Jurkat, Clone E6-1 (cell line): ENCODE measurements at regions not wholly inside any gene's neighbourhood (a gene's known extent, or its start where the extent isn't known, plus 50 kb on each side); places are given as distances from the start of the nearest gene placed in this dataset.

Experiments used
- DNase-seq: peaks from one replicate; pipeline ENCODE4 v3.0.0-alpha.2; 2011; ENCODE audit warnings: low read depth, low spot score
- H3K4me3 ChIP-seq: 2 replicates; pipeline ENCODE4 v1.5.1; 2011; ENCODE audit warnings: mild to moderate bottlenecking, low read length, control low read depth, moderate library complexity

- H3K4me3 ChIP-seq: no peak overlapping the region
- no peak for DNase-seq
Measured at GRCh38 chr13:39847336-39847735, 191.9 kb downstream of the COG6 start.

- no peak overlapping the region for H3K4me3 ChIP-seq
Measured at GRCh38 chr13:39855236-39855635, 199.8 kb downstream of the COG6 start.

GRCh38 chr13:39856714-39857113 lies 201.3 kb downstream of the COG6 start:
- H3K4me3 ChIP-seq: no peak overlapping the region
- no peak for DNase-seq

More at GRCh38 chr13:39855236-39855635, 199.8 kb downstream of the COG6 start:
- no peak for DNase-seq

- no peak overlapping the region for H3K4me3 ChIP-seq
- DNase-seq: no peak
Measured at GRCh38 chr13:39858794-39859193, 203.3 kb downstream of the COG6 start.

- DNase-seq: no peak
- H3K4me3 ChIP-seq: no peak overlapping the region
Measured at GRCh38 chr13:39859898-39860297, 204.4 kb downstream of the COG6 start.

- no peak for DNase-seq
- H3K4me3 ChIP-seq: no peak overlapping the region
Measured at GRCh38 chr13:39862900-39863299, 207.4 kb downstream of the COG6 start.

- no peak for DNase-seq
- H3K4me3 ChIP-seq: no peak overlapping the region
Measured at GRCh38 chr13:39864221-39864620, 208.8 kb downstream of the COG6 start.

- H3K4me3 ChIP-seq: no peak overlapping the region
- no peak for DNase-seq
Measured at GRCh38 chr13:39866722-39867121, 211.3 kb downstream of the COG6 start.

- no peak for DNase-seq
- no peak overlapping the region for H3K4me3 ChIP-seq
Measured at GRCh38 chr13:39867807-39868206, 212.3 kb downstream of the COG6 start.

- H3K4me3 ChIP-seq: no peak overlapping the region
- no peak for DNase-seq
Measured at GRCh38 chr13:39870197-39870747, 214.8 kb downstream of the COG6 start.

- no peak overlapping the region for H3K4me3 ChIP-seq
- no peak for DNase-seq
Measured at GRCh38 chr13:39874331-39875053, 219.0 kb downstream of the COG6 start.

- DNase-seq: no peak
- H3K4me3 ChIP-seq: no peak overlapping the region
Measured at GRCh38 chr13:39875111-39875987, 219.9 kb downstream of the COG6 start.

- H3K4me3 ChIP-seq: no peak overlapping the region
- DNase-seq: no peak
Measured at GRCh38 chr13:39876258-39876657, 220.8 kb downstream of the COG6 start.

- H3K4me3 ChIP-seq: no peak overlapping the region
- DNase-seq: no peak
Measured at GRCh38 chr13:39877134-39877533, 221.7 kb downstream of the COG6 start.

GRCh38 chr13:39879286-39880035 lies 224.0 kb downstream of the COG6 start:
- no peak overlapping the region for H3K4me3 ChIP-seq
- DNase-seq: no peak

GRCh38 chr13:39881383-39881782 lies 225.9 kb downstream of the COG6 start:
- H3K4me3 ChIP-seq: no peak overlapping the region
- no peak for DNase-seq

GRCh38 chr13:39881887-39882286 lies 226.4 kb downstream of the COG6 start:
- no peak for DNase-seq
- no peak overlapping the region for H3K4me3 ChIP-seq

GRCh38 chr13:39884166-39884565 lies 228.7 kb downstream of the COG6 start:
- no peak for DNase-seq
- H3K4me3 ChIP-seq: no peak overlapping the region

- no peak for DNase-seq
- H3K4me3 ChIP-seq: no peak overlapping the region
Measured at GRCh38 chr13:39886336-39886735, 230.9 kb downstream of the COG6 start.
